Fibroblast of pulmonary artery (primary cell): ENCODE measurements at regions not wholly inside any gene's neighbourhood (a gene's known extent, or its start where the extent isn't known, plus 50 kb on each side); places are given as distances from the start of the nearest gene placed in this dataset.

ENCODE experiments used
- DNase-seq: peaks from one replicate; pipeline ENCODE4 v3.0.0-alpha.2; 2010; ENCODE audit warnings: low read depth
- H3K4me3 ChIP-seq: replicated peaks from 2 replicates; pipeline ENCODE4 v1.5.1; 2011; ENCODE audit warnings: low read depth, mild to moderate bottlenecking, control low read depth, low read length, moderate library complexity
- CTCF ChIP-seq: IDR thresholded peaks from 2 replicates; pipeline ENCODE4 v1.5.1; 2011; ENCODE audit warnings: mild to moderate bottlenecking, control low read depth, low read length, inconsistent platforms; ENCODE audit errors: missing control alignments

GRCh38 chr4:24160358-24160757 is 270.5 kb upstream of the PPARGC1A start:
- no peak overlapping the region for H3K4me3 ChIP-seq
- no peak for DNase-seq
- no peak for TF ChIP-seq CTCF

DNA sequence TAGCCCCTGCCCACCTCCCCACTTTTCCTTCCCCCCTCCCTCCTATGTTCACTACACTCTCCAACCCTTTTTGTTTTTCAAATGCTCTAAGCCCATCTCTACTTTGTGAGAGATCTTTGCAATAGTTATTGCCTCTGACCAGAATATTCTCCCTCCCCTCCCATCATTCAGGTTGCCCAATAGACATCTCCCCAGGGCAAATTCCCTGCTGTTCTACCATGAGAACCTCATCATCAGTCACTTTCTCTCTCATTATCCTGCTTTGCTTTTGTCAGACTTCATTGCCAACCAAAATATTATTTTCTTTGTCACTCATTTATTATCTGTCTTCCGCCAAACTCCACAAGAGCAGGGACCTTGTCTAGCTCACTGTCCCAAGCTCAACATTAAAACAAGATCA is 268.2 kb upstream of the PPARGC1A start:
- H3K4me3 ChIP-seq: no peak overlapping the region
- TF ChIP-seq CTCF: no peak
- DNase-seq: no peak

GRCh38 chr4:24150034-24150433 is 260.2 kb upstream of the PPARGC1A start:
- no peak for DNase-seq
- no peak overlapping the region for H3K4me3 ChIP-seq
- no peak for TF ChIP-seq CTCF

- H3K4me3 ChIP-seq: no peak overlapping the region
- no peak for TF ChIP-seq CTCF
- no peak for DNase-seq
Observed at GRCh38 chr4:24146127-24146526, 256.3 kb upstream of the PPARGC1A start.

DNA sequence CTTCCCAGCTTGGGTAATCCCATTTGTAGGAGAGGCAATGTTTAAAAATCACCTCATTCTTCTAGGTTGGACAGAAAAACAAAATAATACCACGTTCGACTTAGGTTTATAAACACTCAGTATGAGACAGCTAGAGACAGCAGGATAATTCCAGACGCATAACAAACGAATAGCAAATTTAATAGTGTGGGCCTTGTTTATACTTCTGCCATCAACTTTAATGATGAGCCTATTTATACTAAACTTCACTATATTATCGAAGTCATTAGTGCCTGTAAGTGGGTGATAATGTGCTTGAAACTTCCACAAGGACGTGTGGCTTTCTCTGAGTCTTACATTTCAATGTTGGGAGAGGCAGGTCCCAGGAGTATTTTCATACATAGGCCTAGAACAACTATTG is 255.7 kb upstream of the PPARGC1A start:
- DNase-seq: no peak
- no peak for TF ChIP-seq CTCF
- no peak overlapping the region for H3K4me3 ChIP-seq

DNA sequence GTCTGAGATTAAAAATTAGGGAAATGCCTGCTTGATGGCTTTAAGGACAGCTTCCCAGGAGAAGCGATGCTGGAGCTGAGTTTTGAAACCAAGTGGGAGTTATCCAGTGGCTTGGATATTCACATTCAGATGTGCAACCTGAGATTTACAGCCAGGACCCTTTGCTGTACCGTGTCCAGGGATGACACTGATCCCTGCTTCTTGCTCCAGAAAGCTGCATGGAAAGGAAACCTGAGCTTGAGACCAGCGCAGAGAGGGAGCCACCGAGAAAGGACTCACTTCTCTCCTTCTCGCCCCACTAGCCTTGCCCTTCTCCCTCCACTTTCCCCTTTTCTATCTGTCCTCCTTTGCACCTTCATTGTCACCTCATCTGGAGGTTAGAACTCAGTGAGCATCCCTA is 254.5 kb upstream of the PPARGC1A start:
- no peak overlapping the region for H3K4me3 ChIP-seq
- TF ChIP-seq CTCF: no peak
- DNase-seq: no peak

DNA sequence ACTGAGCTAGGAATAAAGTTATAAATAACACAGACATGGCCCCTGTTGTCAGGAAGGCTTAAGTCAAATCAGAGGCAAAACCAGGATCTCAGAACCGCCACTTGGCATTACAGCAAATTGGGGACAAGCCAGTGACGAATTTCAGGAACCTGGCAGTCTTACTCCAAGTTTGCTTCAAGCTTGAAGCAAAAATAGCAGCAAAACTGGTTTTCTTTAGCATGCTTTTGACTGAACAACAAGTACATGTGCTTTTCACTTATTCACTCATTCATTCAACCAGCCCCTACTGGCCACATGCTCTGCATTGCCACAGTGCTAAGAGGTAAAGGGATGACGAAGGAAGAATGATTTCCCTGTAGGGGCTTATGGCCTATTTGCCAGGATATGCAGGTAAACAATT is 253.9 kb upstream of the PPARGC1A start:
- no peak overlapping the region for H3K4me3 ChIP-seq
- DNase-seq: no peak
- TF ChIP-seq CTCF: no peak
